MM.1S (cell line): ENCODE measurements at regions not wholly inside any gene's neighbourhood (a gene's known extent, or its start where the extent isn't known, plus 50 kb on each side); places are given as distances from the start of the nearest gene placed in this dataset.

Experiments used
- DNase-seq: peaks from one replicate; pipeline ENCODE4 v3.0.0-alpha.2; 2015
- H2AFZ ChIP-seq: fragments of 300-600 bp; sonication (generic); 2 replicates; pipeline ENCODE4 v1.6.0; 2016; ENCODE audit warnings: antibody characterized with exemption, low read length
- H3F3A ChIP-seq: fragments of 300-600 bp; sonication (generic); 2 replicates; pipeline ENCODE4 v1.6.1; 2016; ENCODE audit warnings: mild to moderate bottlenecking, antibody characterized with exemption, low read length, moderate library complexity, mixed read lengths; ENCODE audit not compliant: insufficient read depth
- H3K27ac ChIP-seq: fragments of 300-600 bp; sonication (generic); 2 replicates; pipeline ENCODE4 v1.5.1; 2016; ENCODE audit warnings: mild to moderate bottlenecking, low read length
- H3K27me3 ChIP-seq: fragments of 300-600 bp; sonication (generic); replicated peaks from 2 replicates; pipeline ENCODE4 v1.6.0; 2016; ENCODE audit warnings: low read length; ENCODE audit not compliant: insufficient read depth
- H3K36me3 ChIP-seq: fragments of 300-600 bp; sonication (generic); replicated peaks from 2 replicates; pipeline ENCODE4 v1.6.1; 2016; ENCODE audit warnings: mild to moderate bottlenecking, low read length, mixed read lengths; ENCODE audit not compliant: insufficient read depth
- H3K4me1 ChIP-seq: fragments of 300-600 bp; sonication (generic); 2 replicates; pipeline ENCODE4 v1.6.1; 2016; ENCODE audit warnings: low read length, mixed read lengths
- H3K4me2 ChIP-seq: fragments of 300-600 bp; sonication (generic); 2 replicates; pipeline ENCODE4 v1.6.0; 2016; ENCODE audit warnings: low read depth, low read length
- H3K4me3 ChIP-seq: fragments of 300-600 bp; sonication (generic); 2 replicates; pipeline ENCODE4 v1.5.1; 2016; ENCODE audit warnings: low read length, mixed read lengths
- H3K79me2 ChIP-seq: fragments of 300-600 bp; sonication (generic); 2 replicates; pipeline ENCODE4 v1.6.1; 2016; ENCODE audit warnings: mixed run types, low read length, mixed read lengths
- H3K9ac ChIP-seq: fragments of 300-600 bp; sonication (generic); 2 replicates; pipeline ENCODE4 v1.6.1; 2016; ENCODE audit warnings: low read length, mixed read lengths
- H3K9me2 ChIP-seq: fragments of 300-600 bp; sonication (generic); replicated peaks from 2 replicates; pipeline ENCODE4 v1.6.1; 2016; ENCODE audit warnings: mild to moderate bottlenecking, low read length, mixed read lengths; ENCODE audit not compliant: insufficient read depth
- H3K9me3 ChIP-seq: fragments of 300-600 bp; sonication (generic); replicated peaks from 2 replicates; pipeline ENCODE4 v1.6.1; 2016; ENCODE audit warnings: mild to moderate bottlenecking, low read length, mixed read lengths; ENCODE audit not compliant: insufficient read depth
- H4K20me1 ChIP-seq: fragments of 300-600 bp; sonication (generic); 2 replicates; pipeline ENCODE4 v1.6.1; 2016; ENCODE audit warnings: mild to moderate bottlenecking, low read length, moderate library complexity, mixed read lengths; ENCODE audit not compliant: insufficient read depth
- EZH2 ChIP-seq: fragments of 300-600 bp; sonication (generic); optimal IDR thresholded peaks from 2 replicates; pipeline ENCODE3; 2017; ENCODE audit warnings: low read depth, mild to moderate bottlenecking, antibody characterized with exemption, low read length, mixed read lengths
- EZH2phosphoT487 ChIP-seq: fragments of 300-600 bp; sonication (generic); IDR thresholded peaks from 2 replicates; pipeline ENCODE4 v1.6.1; 2018; ENCODE audit warnings: antibody characterized with exemption, low read length
- TF ChIP-seq, protein P1 (sequence below): fragments of 300-600 bp; sonication (generic); IDR thresholded peaks from 2 replicates; pipeline ENCODE4 v1.5.1; 2016; ENCODE audit warnings: antibody characterized with exemption, low read length, mixed read lengths

DNA sequence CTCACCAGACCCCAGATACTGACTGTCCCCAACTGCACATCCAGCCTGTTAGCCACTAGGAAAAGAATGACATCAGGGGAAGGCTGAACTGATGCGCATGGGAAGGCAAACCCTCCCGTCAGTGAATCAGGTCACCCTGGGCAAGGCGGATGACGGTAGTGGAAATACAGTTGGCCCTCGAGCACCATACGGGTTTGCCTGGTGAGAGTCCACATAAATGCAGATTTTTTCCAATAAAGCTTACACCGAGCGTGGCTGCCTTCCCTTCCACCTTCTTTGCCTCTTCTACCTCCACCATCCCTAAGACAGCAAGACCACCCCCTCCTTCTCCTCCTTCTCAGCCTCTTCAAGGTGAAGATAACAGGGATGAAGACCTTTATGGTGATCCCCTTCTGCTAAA lies 236.1 kb upstream of the TNRC6C start:
- TF ChIP-seq, protein P1, sequence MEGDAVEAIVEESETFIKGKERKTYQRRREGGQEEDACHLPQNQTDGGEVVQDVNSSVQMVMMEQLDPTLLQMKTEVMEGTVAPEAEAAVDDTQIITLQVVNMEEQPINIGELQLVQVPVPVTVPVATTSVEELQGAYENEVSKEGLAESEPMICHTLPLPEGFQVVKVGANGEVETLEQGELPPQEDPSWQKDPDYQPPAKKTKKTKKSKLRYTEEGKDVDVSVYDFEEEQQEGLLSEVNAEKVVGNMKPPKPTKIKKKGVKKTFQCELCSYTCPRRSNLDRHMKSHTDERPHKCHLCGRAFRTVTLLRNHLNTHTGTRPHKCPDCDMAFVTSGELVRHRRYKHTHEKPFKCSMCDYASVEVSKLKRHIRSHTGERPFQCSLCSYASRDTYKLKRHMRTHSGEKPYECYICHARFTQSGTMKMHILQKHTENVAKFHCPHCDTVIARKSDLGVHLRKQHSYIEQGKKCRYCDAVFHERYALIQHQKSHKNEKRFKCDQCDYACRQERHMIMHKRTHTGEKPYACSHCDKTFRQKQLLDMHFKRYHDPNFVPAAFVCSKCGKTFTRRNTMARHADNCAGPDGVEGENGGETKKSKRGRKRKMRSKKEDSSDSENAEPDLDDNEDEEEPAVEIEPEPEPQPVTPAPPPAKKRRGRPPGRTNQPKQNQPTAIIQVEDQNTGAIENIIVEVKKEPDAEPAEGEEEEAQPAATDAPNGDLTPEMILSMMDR, result no peak
- TF ChIP-seq EZH2, result no peak
- TF ChIP-seq EZH2phosphoT487, result no peak
- Histone ChIP-seq H3K27ac (no peak overlapping the region), H4K20me1 (no peaks in the 10 kb centered on the region)

DNA sequence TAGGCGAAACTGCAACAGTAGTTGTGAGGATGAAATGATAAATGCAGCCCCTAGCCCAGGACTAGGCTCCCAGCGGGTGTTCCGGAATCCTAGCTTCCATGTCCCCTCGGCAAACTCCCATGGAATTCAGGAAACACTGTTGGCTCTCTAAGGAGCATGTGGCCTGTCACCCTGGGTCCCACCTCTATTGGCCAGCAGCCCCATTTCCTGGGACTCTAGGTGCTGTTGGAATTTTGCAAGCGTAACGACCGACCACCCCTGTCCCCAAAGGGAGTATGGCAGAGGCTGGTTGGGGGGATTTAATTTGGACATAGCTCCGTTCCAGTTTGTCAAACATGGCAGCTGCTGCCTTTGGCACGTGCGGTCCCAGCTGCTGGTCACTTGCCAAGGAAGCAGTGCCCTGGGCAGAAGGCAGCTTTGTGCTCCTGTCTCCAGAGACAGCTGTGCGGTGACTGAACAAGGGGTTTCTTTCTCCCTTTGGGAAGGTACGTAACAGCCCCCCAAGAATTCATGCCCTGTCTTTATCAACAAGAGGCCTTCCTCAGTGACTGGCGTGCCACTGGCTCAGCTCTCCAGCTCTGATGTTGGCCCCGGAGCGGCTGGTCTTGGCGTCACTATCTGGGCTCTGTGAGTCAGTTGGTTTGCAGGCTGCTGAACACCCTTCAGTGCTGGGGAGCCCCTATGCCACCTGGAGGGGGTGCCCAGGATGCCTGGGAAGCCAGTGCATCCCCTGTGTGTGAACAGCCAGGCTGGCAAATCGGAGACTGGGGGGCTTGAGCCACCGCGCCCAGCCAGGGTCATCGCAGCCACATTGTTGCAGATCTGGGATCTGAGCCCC lies 235.2 kb upstream of the TNRC6C start:
- no peaks in the 10 kb centered on the region for H3K9me2 ChIP-seq
- TF ChIP-seq EZH2 (no peak), EZH2phosphoT487 (no peak)
- TF ChIP-seq, protein P1, result no peak
- H3K9ac ChIP-seq, result peak overlapping the region; percentile 64
- H4K20me1 ChIP-seq, result no peaks in the 10 kb centered on the region
- peak overlapping the region; percentile 62 for H3K4me2 ChIP-seq
- no peaks in the 10 kb centered on the region for H3K79me2 ChIP-seq
- no peaks in the 10 kb centered on the region for H3K27me3 ChIP-seq
- DNase-seq, result no peak
- no peaks in the 10 kb centered on the region for H3K36me3 ChIP-seq
- H3K4me3 ChIP-seq, result no peak overlapping the region
- no peaks in the 10 kb centered on the region for H3K9me3 ChIP-seq
- H3K4me1 ChIP-seq, result peaks cover 26% of the 10 kb centered on the region
- peak overlapping the region; percentile 95; the same call in 1 of the 2 replicates for H3K27ac ChIP-seq
- peaks cover 22% of the 10 kb centered on the region for H3F3A ChIP-seq
- H2AFZ ChIP-seq, result no peak overlapping the region

More for the DNA sequence above, 236.1 kb upstream of the TNRC6C start:
- H3F3A ChIP-seq, result peaks cover 22% of the 10 kb centered on the region
- H3K9me2 ChIP-seq, result no peaks in the 10 kb centered on the region
- no peak for DNase-seq
- no peak overlapping the region for H3K9ac ChIP-seq
- no peak overlapping the region for H3K4me3 ChIP-seq
- H3K4me1 ChIP-seq, result peaks cover 26% of the 10 kb centered on the region
- H3K36me3 ChIP-seq, result no peaks in the 10 kb centered on the region
- no peak overlapping the region for H2AFZ ChIP-seq
- no peaks in the 10 kb centered on the region for H3K9me3 ChIP-seq
- H3K27me3 ChIP-seq, result no peaks in the 10 kb centered on the region
- H3K79me2 ChIP-seq, result no peaks in the 10 kb centered on the region
- H3K4me2 ChIP-seq, result no peak overlapping the region

DNA sequence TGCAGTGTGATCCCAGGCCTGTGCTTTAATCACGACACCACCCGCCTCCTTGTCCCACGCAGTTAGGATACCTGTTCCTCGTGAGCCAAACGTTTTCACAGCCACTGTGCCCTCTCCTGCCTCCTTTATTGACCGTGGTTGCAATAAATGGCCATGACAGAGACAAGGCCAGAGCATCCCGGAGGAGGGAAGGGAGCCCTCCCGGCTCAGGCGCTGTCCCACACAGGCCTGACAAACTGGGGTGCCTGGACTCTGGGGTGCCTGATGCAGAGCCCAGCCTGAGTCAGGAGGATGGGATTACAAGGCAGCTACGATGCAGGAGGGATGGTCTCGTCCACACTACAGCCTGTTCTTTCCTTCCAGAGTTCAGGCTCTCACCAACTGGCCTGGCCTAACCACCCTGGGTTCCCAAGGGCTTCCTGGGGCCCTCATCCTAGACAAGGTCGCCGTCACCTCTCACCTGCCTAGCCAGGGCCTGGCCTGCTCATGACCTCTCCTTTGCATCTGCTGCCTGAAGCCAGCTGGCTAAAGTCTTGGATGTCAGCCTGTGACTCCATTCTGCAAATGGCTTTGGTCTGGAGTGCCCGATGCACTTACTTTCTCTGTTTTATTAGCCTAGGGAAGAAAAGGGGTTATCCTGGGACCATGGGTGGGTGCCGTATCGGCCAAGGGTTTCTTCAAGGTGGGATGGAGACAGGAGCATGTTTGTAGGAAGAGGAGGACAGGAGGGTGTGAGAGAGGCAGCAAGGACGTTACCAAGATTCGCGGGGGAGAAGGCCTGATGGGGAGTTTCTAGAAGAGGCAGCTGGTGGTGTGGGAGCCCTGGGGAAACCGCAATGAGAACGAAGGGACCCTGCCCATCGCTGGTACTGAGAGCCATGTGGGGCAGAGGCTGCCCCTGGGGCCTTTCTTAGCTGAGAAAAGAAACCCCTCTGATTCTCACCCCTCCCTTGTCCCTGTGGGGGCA lies 234.3 kb upstream of the TNRC6C start:
- H3K27ac ChIP-seq, result peak overlapping the region; percentile 95
- no peaks in the 10 kb centered on the region for H3K9me2 ChIP-seq
- peak overlapping the region; percentile 13; the same call in 1 of the 2 replicates for H3K4me3 ChIP-seq
- peaks cover 31% of the 10 kb centered on the region for H3K4me1 ChIP-seq
- no peaks in the 10 kb centered on the region for H3K36me3 ChIP-seq
- peak; percentile 66 for DNase-seq
- H3K79me2 ChIP-seq, result no peaks in the 10 kb centered on the region
- H4K20me1 ChIP-seq, result no peaks in the 10 kb centered on the region
- H3F3A ChIP-seq, result peaks cover 22% of the 10 kb centered on the region
- peak overlapping the region; percentile 51 for H2AFZ ChIP-seq
- no peak for TF ChIP-seq EZH2
- TF ChIP-seq EZH2phosphoT487, result no peak
- TF ChIP-seq, protein P1, result no peak
- no peaks in the 10 kb centered on the region for H3K9me3 ChIP-seq
- no peaks in the 10 kb centered on the region for H3K27me3 ChIP-seq
- H3K9ac ChIP-seq, result peak overlapping the region; percentile 64
- H3K4me2 ChIP-seq, result peak overlapping the region; percentile 62
